GM18870 (cell line): ENCODE measurements at regions not wholly inside any gene's neighbourhood (a gene's known extent, or its start where the extent isn't known, plus 50 kb on each side); places are given as distances from the start of the nearest gene placed in this dataset.
A peak's percentile ranks its signal among the peaks of the same experiment; 100 is the strongest.

ENCODE experiments used
- ATAC-seq: cut with Tn5 transposase; IDR thresholded peaks from one replicate; pipeline ENCODE4 v1.9.1; 2021; ENCODE audit warnings: moderate library complexity; ENCODE audit not compliant: unreplicated experiment

DNA sequence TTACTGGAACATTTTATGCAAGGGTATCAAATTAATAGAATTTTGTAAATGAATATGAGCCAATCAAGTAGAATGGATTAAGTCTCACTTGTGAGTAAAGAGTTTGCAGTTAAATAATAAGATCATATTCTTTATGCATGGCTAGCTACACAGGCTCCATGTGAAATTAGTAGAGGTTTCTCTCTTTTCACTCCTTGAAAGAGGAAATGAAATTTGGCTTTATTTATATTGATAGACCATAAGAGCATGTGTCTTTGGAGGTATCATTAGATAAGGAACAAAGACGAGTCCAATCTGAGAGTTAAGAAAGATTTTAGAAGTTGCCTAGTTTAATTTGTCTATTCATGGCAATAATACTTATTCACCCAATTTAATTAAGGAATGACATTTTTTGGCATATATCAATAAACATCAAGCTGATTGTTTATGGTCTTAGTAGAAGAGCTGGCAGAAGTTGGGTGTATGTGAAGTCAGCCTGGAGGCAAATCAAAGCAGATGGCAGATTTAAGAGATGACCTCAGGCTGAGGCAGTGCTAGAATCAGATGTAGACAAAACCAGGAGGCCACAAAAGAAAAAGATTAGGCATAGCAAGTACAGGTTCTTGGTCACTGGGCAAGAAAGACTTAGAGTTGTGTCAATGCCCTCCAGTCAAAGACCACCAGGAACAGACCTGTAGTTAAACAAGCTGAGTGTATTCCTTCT, 406.5 kb upstream of the ARHGEF26 start:
- ATAC-seq: no peak

DNA sequence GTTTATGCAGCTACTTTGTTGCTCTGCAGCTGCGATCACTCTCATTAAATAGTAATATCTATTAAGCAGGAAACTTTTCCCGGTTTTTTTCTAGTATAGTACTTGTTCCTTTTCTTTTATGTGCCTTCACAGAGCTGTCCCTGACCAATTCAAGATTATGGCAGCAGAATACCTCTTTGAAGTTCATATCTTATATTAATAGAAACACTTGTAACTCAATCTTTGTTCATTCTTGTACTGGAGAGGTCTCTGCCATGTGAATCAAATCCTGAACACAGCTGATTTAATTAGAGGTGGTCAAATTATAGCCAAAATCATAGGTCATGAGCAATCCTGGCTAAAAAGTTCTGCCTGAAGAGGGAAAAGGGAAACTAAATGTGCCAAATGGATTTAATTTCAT, 399.0 kb upstream of the ARHGEF26 start:
- ATAC-seq: no peak

DNA sequence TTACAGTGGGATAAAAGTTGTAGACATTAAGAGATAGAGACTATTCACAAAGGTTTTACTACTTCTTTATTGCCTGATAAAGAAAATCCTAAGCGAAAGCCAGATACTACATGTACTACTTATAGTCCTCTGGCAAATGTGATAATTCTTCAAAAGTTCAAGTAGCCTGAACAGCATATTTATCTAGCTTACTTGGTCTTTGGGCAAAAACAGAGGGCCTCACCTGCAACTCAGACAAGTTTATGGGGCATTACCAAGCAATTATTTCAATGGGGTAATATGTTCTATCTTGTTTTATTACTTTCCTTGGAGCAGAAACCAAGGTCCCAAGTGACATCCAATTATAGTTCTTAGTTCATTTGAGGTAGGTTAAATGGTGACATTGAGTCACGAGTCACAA, 390.1 kb upstream of the ARHGEF26 start:
- no peak for ATAC-seq

DNA sequence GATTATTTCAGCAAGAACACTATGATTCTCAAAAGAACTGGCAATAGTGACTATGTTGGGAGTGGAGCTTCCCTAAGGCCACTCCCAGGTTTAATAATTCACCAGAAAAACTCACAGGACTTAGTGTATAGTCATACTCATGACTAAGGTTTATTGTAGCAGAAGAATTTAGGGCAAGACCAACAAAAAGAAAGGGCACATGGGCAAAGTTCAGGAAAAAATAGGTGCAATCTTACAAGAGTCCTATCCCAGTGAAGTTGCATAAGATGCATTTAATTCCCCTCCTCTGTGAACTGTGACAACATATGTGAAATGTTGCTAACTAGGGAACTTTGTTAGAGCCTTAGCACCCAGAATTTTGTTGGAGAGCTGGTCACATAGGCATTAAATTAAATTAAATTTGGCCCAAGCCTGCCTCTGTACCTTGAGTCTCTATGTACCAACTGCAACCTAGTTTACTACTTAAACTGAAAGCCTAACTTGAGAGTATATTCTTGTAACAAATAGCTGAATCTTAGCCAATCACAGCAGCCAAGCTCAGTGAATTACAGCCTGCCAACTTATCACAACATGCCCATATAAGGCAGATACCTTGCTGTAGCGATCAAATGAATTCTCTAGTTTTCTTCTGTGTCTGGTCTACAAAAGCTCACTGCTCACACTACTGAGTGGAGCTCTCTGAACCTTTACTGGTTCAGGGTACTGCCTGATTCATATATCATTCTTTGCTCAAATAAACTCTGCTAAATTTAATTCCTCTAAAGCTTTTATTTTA, 386.2 kb upstream of the ARHGEF26 start:
- ATAC-seq: no peak

DNA sequence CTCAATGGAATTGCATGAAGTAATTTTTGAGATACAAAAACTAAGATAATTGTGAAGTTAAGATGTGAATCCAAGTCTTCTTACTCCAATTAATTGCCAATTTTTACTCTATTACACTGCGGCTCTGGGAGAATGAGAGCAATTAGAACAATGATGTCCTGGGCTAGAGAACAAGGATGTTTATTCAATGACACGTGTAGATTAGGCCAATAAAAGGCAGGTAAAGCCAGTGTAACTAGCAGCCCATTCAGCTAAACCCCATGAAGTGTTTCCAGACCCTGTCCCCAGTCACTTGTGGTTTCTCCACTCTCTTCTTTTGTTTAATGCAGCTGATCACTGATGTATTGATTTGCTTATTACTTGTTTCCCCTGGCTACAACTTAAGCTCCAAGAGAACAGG, 381.1 kb upstream of the ARHGEF26 start:
- no peak for ATAC-seq

DNA sequence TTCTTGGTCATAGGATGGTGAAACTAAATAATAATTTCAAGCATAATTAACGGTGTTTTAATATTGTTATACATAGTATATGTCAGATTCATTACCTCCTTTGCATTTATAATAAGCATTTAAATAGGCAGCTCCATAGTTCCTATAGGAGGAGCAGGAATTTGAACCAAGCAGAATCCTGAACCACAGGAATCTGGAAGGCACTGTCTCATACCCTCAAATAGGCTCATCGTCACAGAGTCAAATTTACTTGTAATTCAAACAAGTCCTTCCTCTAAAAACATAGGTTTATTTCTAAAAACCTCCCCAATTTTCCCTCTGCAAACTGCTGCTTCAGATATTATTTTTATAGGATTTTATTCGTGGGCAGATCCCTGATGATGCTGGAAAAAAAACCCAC, 376.3 kb upstream of the ARHGEF26 start:
- no peak for ATAC-seq

DNA sequence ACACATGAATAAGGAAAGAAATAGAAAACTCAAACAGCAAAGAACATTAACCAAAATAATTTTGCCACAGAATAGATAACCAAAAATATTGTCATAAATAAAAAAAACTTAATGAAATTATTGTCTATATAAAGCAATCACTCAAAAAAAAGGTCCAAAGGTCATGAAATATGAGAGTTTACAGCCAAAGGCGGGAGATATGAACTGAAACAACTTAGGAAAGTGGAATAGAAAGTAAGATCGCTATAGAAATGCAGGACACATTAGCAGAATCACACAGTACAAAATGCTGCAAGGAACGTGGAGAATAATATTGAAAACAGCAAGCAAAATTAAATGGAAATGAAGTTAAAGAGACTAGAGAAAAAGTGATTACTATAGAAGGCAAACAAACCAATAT, 375.0 kb upstream of the ARHGEF26 start:
- no peak for ATAC-seq

DNA sequence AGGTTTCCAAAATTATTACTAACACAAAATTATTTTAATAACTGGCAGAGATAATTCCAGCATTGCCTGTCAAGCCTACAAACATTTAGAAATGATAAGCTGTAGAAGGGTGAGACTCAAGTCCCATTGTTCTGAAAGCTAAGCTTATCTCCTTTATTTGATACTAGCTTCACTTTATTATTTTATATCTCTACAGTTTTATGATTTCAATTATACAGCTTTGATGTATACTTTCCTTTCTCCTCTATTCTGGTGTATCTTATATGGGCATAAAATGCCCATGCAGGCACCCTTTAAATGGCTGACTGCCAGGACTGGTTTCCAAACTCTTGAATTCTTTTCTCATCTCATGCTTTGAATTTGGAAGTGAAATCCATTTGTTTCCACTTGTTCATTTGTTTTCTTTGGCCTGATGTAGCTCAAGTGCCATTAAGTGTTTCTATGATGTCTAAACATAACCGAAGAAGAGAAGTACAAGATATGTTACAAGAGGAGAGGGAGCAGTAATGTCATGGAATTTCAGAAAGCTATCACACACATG, 372.1 kb upstream of the ARHGEF26 start:
- no peak for ATAC-seq

DNA sequence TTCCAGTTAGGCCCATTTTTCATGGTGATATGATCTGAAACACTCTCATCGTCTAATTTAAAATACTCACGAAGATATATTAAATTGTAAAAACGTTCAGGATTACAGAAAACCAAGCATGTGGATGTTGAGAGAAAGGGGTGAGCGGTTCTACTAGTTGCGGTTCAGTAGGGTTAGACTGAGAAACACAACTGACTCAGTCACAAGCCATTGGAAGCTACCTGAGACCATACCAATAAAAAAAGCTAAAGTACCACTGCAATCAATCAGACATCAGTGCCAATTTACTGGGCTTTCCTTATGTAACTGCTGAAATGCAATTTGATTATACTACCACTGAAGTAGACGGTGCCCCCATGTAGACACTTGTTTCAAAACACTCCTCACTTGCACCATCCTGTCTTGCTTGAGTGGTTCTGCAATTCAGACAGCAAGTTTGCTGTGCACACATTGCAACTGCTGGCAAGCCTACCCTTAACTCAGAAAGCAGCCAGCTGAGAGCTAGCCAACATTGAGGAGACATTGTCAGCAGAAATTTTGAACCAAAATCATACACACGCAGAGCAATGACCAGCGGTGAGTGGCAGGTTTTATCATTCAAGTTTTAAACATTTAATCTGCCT, 368.7 kb upstream of the ARHGEF26 start:
- no peak for ATAC-seq

DNA sequence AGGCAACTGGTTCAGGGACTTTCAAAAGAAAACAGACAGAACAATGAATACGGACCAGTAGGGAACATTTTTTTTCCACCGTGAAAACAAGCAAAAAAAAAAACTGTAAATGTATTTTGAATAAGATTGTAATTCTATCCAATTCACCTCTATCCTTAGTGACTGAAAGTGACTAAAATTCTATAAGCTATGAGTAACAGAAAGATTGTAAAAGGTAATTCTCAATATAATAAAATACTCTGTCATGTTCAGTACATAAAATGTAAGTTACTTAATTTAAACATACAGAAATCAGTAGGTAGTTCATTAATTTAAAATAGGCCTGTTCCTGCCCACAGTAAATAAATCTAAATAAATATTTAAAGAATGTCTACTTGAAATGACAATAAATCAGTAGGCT, 368.2 kb upstream of the ARHGEF26 start:
- ATAC-seq: no peak

DNA sequence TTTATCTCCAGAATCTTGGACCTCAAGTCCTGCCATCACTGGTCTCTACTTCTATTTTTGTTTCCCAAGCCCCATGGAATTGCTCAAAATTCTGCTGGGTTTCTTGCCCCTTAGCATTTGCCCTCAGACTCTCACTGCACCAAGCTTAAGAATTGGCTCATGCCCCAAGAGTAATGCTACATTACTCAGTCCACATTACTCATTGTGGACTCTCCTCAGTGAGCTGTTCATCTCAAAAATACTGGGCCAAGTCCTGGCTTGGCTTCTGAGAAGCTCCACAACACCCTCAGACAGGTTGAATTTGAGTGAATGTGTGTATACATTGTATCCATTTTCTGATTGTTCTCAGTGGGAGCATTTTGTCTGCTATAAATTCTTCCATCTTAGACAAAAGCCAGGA, 364.4 kb upstream of the ARHGEF26 start:
- ATAC-seq: no peak

DNA sequence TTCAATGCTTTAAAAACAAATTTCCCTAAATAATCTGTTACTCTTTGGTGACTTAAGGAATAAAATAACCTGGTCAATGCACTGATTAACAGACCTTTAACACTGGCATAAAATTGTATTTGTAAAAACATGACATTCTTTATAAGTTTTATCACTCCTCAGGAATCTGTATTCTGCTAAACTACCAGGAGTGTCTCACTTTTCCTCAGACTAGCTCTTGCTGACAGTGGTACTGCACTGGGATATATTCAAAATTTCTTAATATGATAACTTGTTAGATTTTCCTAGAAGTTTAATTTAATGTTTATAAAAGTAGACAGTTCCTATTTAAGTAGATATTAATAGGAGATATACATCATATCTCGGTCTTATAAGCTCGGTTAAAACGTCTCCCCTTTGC, 363.4 kb upstream of the ARHGEF26 start:
- ATAC-seq: no peak

DNA sequence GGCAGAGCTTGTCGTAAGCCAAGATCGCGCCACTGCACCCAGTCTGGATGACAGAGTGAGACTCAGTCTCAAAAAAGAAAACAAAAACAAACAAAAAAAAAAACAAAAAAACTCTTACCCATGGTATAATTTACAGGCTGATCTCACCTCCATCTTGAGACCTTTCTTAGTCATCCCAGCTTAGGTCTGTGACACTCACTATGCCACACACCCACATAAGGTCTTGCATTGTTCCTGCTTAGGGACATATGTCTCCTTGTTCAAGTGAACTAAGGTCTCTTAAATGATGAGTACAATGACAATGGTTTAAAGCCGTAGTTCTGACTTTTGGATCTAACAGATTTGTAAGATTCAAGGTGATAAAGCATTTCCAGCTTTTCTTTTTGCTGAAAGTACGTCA, 360.2 kb upstream of the ARHGEF26 start:
- ATAC-seq: no peak

DNA sequence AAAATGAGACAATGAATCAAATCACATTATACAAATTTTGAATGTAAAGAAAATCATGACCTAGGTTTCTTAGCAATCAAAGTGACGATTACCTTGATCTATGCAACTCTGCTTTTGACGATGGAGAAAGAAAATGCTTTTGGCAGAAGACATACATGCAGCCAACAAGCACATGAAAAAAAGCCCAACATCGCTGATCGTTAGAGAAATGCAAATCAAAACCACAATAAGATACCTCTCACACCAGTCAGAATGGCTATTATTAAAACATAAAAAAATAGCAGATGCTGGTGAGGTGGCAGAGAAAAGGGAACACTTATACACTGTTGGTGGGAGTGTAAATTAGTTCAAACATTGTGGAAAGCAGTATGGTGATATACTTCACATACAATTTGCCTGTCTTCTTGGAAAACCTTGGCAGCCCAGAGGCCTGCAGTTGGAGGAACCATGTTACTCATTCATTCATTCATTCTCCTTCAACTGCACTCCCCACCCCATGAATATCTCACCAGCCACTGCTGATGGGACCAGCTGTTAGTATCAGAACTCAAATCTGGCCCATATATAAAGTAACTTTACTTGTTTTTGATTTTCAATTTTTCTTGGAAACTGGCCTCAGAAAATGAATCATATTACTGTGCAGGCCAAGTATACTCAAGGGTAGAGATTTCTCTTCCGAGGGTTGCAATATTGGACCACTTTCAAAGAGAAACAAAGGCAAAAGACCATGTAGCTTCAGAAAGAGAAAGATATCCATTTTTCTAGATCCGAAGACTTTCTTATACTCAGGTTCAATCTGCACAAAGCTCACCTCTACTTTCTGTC, 358.6 kb upstream of the ARHGEF26 start:
- no peak for ATAC-seq

DNA sequence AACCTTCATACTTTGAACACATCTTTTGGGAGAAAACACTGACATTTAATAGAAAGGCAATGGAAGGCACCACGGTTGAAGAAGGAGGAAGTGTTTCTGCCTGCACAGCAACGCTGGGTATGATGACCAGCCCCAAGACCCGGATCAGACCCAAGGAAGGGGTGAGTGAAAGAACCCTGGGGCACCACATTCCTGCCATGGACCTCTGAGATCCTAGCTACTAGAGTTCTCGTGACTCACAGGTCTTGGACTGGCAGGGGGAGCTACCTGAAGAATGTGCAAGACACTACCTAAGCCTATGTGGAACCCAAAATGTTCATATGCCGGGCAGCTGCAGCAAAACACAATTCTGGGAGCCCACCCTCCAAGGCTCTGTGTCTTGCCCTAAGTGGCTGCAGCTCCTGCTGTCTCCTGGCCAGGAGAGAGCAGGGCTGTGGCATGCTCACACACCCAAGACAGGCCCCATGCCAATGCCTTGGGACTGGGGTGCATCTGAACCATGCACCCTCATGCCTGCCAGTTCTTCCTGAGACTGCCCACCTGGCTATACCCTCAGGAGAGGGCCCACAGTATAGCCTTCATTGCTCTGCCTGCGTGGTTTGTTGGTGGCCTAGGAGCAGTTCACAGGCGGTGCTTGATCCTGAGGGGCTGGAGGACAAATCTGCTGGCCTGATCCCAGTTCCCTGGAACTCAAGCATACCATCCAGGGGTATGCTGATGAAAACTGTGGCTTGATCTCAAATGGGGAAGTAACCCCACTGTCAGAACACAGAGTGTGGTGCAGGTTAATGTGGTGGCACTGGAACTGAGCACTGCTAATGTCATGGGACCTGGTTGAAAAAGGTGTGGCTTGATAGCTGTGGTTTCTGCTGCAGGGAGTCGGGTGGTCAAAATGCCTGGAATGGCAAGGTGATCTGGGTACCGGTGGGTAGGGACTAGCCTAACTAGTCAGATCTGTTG, 353.3 kb upstream of the ARHGEF26 start:
- ATAC-seq: no peak

DNA sequence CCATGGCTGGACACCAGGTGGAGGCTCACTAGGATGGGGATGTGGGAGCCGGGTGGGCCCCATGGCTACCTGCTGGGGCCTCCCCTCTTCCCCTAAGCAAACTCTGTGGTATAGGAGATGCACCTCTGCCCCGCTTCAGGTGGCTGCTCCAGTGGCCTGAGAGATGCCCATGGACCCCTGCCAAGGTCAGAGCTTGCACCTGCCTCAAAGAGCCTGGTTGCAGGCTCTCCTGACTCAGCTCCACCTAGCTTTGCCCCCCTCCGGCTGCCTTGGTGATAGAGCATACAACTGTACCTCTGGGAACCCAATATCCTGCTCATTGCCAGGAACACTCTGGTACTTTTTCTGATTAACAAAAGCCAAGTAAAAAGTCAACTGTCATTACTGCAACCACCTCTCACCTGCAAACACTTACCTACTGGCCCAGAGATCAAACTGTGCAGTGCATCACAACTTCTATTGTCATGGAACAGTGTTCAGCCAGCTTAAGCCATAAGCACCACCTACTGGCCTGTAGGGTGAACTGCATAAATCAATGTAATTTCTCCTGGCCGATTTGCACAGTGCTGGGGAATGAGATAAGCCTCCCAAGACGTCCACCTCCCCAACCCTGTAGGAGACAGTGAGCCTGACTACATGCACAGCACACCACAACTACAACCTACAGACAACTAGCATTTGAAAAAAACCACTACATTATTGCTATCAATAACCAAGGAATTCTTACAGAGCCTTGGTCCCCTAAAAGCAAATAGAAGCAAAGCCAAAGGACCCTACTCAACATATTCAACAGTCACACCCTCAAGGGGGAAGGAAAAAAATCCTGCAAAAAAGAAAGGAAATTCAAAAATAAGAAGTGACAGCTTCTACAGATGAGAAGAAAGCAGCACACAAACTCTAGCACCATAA, 352.4 kb upstream of the ARHGEF26 start:
- ATAC-seq: peak; percentile 94

DNA sequence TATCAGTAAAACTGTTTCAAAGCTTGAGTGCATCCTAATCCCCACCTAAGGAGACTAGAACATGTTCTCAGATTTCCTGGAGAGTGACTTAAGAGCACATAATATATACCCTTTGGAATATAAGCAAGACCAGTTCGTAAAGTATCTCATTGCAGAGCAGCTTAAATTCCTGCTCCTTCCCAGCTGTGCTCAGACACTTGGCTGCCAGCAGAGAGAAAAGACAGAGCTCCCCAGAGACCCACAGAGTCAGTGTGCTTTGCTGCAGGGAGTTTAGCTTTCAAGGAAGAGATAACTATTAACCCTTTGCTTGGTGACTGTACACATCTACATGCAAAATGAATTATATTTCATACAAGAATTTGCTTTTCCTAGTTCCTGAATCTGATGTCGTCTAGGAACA, 338.1 kb upstream of the ARHGEF26 start:
- no peak for ATAC-seq

DNA sequence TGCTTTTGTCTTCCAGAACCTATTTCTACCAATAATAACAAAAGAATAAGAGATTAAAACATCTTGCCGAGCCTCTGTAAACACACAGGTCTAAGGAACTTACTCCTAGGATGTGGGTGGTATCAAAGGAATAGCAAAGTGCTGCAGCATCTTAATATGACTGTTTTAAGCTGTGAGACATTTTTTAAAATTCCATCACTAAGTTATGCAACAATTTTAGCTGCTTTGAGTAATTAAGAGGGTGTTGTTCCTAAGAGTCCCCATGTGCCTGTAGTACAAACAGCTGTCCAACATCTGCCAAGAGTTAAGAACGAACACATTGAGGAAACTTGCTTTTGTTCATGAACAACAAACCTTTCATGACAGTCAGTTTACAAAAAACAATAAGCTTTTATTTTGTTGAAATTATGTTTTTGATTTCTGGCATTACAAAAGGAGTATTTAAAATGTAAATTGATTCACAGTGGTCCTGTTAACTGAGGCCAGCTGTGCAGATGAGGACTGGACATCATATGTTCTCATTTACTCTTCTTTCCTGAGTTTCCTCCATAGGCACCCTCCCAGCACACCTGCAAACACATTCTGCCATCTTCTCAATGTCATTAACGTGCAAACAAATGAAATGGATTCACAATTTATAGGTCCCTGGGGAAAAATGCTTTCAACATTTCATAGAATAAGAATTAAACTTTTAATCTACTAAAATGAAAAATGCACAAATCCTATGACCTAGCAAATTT, 337.3 kb upstream of the ARHGEF26 start:
- no peak for ATAC-seq
